Activated naive CD8-positive, alpha-beta T cell treated with anti-CD3 and anti-CD28 coated beads, Interleukin-2, amount 10 ng/mL, durations not matched to agents 7 days and 5 days (primary cell): ENCODE measurements at regions not wholly inside any gene's neighbourhood (a gene's known extent, or its start where the extent isn't known, plus 50 kb on each side); places are given as distances from the start of the nearest gene placed in this dataset.
A peak's percentile ranks its signal among the peaks of the same experiment; 100 is the strongest.
"Not testable (repeated sequence)": the region's sequence is repeated elsewhere in the genome, so short reads cannot be mapped to it uniquely, and the experiment has no call there.

Experiments used
- ATAC-seq: fragments of 150-1000 bp; cut with Tn5 transposase; one replicate; pipeline ENCODE4 v1.10.0; 2021; ENCODE audit warnings: low read depth, moderate library complexity
- POLR2A ChIA-PET: fragments of 350-600 bp; sonication (Branson Sonifier 250); formaldehyde crosslinking; loops from one replicate; lab custom pipeline; 2021; ENCODE audit warnings: antibody characterized with exemption; lab: Charles Lee
- DNase-seq: peaks from one replicate; pipeline ENCODE4 v3.0.0; 2021
- H3K27ac Mint-ChIP-seq: one replicate; pipeline ENCODE4 v1.8.0; 2022; ENCODE audit warnings: mild to moderate bottlenecking, mixed read lengths
- H3K27me3 Mint-ChIP-seq: one replicate; pipeline ENCODE4 v1.8.0; 2022; ENCODE audit warnings: mild to moderate bottlenecking, moderate library complexity, mixed read lengths
- H3K36me3 Mint-ChIP-seq: one replicate; pipeline ENCODE4 v1.8.0; 2021; ENCODE audit warnings: mild to moderate bottlenecking, mixed read lengths
- H3K4me1 Mint-ChIP-seq: one replicate; pipeline ENCODE4 v1.8.0; 2021; ENCODE audit warnings: mixed read lengths
- H3K4me3 Mint-ChIP-seq: one replicate; pipeline ENCODE4 v1.8.0; 2022; ENCODE audit warnings: mild to moderate bottlenecking, moderate library complexity, mixed read lengths
- H3K9me3 Mint-ChIP-seq: one replicate; pipeline ENCODE4 v1.8.0; 2021; ENCODE audit warnings: mixed read lengths

GRCh38 chr12:18857656-18858055 is 119.7 kb downstream of the CAPZA3 start:
- no peaks in the 10 kb centered on the region for H3K4me1 Mint-ChIP-seq
- no peak for DNase-seq
- no peaks in the 10 kb centered on the region for H3K36me3 Mint-ChIP-seq
- POLR2A ChIA-PET, result no interaction called here
- no peak overlapping the region for H3K27ac Mint-ChIP-seq
- H3K4me3 Mint-ChIP-seq, result no peak overlapping the region
- ATAC-seq, result no peak
- H3K9me3 Mint-ChIP-seq, result no peaks in the 10 kb centered on the region
- H3K27me3 Mint-ChIP-seq, result peaks cover 7% of the 10 kb centered on the region

- DNase-seq (no peak), ATAC-seq (no peak)
- Mint-ChIP-seq H3K27ac (no peak overlapping the region), H3K9me3 (no peaks in the 10 kb centered on the region), H3K27me3 (peaks cover 4% of the 10 kb centered on the region), H3K4me1 (no peaks in the 10 kb centered on the region), H3K4me3 (no peak overlapping the region), H3K36me3 (no peaks in the 10 kb centered on the region)
- POLR2A ChIA-PET, result no interaction called here
These were observed 121.5 kb downstream of the CAPZA3 start for GRCh38 chr12:18859400-18859799.

DNA sequence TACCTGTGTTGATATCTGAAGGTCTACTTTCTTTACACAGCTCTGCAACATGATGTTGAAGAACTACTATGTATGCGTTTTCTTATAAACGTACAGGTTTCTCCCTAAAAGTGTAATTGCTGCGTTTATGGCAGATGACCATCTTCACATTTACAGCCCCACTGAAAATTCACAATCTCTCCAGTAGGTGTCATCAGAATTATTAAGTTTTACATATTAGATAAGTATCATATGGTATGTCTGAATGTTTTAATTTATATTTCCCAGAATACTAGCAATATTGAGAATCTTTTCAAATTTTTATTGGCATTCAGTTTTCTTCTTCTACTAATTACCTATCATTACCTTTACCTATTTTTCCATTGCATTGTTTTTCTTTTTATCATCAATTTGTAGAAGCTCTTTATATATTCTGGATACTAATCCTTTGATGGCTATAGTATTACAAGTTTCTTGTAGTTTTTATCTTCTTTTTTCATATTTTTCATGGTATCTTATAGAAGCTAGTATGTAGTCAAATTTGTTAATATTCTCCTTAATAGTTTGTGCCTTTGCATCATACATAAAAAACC is 123.5 kb downstream of the CAPZA3 start:
- POLR2A ChIA-PET, result no interaction called here
- no peaks in the 10 kb centered on the region for H3K9me3 Mint-ChIP-seq
- H3K4me3 Mint-ChIP-seq, result no peak overlapping the region

DNA sequence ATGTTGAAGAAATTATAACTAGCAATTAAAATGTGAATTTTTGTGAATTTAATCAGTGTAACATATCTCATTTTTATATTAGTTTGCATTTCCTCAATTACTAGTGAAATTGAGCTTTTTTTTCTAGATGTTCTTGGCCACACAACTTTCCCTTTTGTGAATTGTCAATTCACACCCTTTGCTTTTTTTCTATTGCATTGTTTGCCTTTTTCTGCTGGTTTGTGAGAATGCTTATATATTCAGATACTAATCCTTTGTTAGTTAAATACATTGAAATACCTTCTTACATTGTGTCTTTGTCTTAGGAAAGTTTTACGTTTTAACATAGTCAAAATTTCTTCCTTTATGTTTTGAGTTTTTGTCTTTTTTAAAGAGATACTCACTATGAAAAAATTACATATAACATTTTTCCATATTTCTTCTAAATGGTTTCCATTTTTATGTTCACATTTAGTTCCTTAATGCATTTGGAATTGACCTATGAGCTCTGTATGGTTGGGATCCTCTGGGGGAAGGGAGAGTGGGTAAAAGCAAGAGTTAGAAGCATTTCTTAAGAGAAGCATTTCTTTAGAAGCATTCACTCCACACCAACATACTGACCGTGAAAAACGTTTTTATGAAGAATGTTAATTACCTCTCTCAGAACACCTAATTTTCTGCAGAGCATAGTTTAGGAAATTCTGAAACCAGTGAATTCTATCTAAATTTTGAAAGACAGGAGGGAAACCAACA is 126.0 kb downstream of the CAPZA3 start:
- Mint-ChIP-seq H3K4me1 (no peaks in the 10 kb centered on the region), H3K36me3 (no peaks in the 10 kb centered on the region), H3K27ac (no peak overlapping the region), H3K27me3 (peaks cover 4% of the 10 kb centered on the region), H3K4me3 (no peak overlapping the region), H3K9me3 (no peaks in the 10 kb centered on the region)
- DNase-seq (no peak), ATAC-seq (no peak)
- POLR2A ChIA-PET, result no interaction called here

More for the DNA sequence above, 123.5 kb downstream of the CAPZA3 start:
- Mint-ChIP-seq H3K36me3 (no peaks in the 10 kb centered on the region), H3K4me1 (no peaks in the 10 kb centered on the region), H3K27me3 (peaks cover 4% of the 10 kb centered on the region), H3K27ac (no peak overlapping the region)
- DNase-seq (no peak), ATAC-seq (no peak)

GRCh38 chr12:18864900-18865561 is 127.1 kb downstream of the CAPZA3 start:
- Mint-ChIP-seq H3K9me3 (no peaks in the 10 kb centered on the region), H3K27me3 (peaks cover 1% of the 10 kb centered on the region), H3K4me3 (no peak overlapping the region), H3K27ac (no peak overlapping the region), H3K36me3 (no peaks in the 10 kb centered on the region), H3K4me1 (no peaks in the 10 kb centered on the region)
- DNase-seq (no peak), ATAC-seq (no peak)
- POLR2A ChIA-PET, result no interaction called here

DNA sequence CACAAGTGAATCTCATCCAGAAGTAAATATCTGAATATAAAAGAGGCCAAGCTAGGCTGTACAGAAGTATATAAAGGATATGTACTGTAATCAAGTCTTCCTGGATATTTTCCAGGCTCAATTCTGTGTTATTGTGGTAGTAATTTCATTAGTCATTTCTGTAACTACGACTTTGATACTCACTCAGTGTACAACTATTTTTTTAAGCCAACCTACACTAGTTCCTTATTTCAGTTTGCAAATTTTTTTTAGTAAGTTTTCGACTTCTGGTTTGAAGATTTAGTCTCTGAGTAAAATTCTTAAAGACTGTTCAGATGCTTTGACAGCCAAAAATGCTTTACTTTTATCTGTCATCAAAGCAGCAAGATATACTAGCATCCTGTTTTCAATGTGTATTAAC is 130.8 kb downstream of the CAPZA3 start:
- Mint-ChIP-seq H3K9me3 (no peaks in the 10 kb centered on the region), H3K27me3 (no peaks in the 10 kb centered on the region), H3K27ac (no peak overlapping the region), H3K4me3 (no peak overlapping the region), H3K4me1 (peaks cover 3% of the 10 kb centered on the region), H3K36me3 (no peaks in the 10 kb centered on the region)
- ATAC-seq (no peak), DNase-seq (no peak)
- POLR2A ChIA-PET, result no interaction called here

- H3K4me3 Mint-ChIP-seq, result peak overlapping the region; percentile 31
- DNase-seq (no peak), ATAC-seq (no peak)
- no peaks in the 10 kb centered on the region for H3K9me3 Mint-ChIP-seq
- H3K4me1 Mint-ChIP-seq, result peaks cover 3% of the 10 kb centered on the region
- H3K27ac Mint-ChIP-seq, result peak overlapping the region; percentile 43
- POLR2A ChIA-PET, result no interaction called here
- H3K27me3 Mint-ChIP-seq, result no peaks in the 10 kb centered on the region
- H3K36me3 Mint-ChIP-seq, result no peaks in the 10 kb centered on the region
These were observed 134.9 kb downstream of the CAPZA3 start for GRCh38 chr12:18872770-18873169.

DNA sequence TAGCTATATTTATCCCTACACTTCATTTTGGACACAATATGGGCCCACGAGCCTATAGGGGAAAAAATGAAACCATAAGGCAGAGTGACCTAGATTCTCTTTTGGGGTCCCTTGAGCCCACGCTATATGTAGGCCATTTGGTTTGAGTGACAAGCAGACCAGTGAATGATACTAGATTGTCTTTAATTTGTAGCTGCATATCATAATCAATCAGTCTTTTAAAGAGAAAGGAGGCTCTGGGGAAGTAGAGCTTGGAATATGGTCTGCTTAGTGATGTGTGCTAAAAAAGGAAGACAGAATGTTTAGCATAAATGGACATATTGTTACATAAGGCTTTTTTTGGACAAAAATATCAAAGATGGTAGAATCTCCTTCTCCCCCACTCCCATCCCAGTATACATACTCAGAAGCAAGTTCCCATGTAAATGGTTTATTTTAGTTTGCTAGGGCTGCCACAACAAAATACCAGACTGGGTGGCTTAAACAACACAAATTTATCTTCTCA is 140.8 kb downstream of the CAPZA3 start:
- POLR2A ChIA-PET, result no interaction called here
- ATAC-seq (no peak), DNase-seq (no peak)
- H3K4me3 Mint-ChIP-seq, result no peak overlapping the region
- H3K27me3 Mint-ChIP-seq, result no peaks in the 10 kb centered on the region
- H3K36me3 Mint-ChIP-seq, result no peaks in the 10 kb centered on the region
- H3K9me3 Mint-ChIP-seq, result no peaks in the 10 kb centered on the region
- H3K27ac Mint-ChIP-seq, result no peak overlapping the region
- no peaks in the 10 kb centered on the region for H3K4me1 Mint-ChIP-seq

DNA sequence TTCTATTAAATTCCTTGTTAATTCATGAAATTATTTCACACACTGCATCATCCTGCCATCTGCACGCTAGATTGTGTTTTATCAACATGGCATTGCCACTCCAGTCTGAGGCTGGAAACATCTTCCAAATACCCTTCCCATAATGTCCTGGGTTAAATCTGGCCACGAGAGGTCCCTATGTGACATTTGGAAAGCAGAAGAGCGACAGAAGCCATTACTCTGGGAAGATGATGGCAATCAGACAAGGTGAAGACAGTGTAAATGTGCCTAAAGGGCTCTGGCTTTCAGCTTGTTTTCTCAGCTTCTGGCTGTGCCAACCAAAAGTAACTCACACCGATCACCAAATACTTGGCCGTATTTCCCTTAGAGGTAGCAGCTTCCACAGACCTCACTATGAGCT is 144.8 kb downstream of the CAPZA3 start:
- ATAC-seq (no peak), DNase-seq (no peak)
- H3K27ac Mint-ChIP-seq, result peak overlapping the region; percentile 25
- POLR2A ChIA-PET, result no interaction called here
- peaks cover 2% of the 10 kb centered on the region for H3K27me3 Mint-ChIP-seq
- H3K4me1 Mint-ChIP-seq, result no peaks in the 10 kb centered on the region
- H3K4me3 Mint-ChIP-seq, result no peak overlapping the region
- no peaks in the 10 kb centered on the region for H3K9me3 Mint-ChIP-seq
- no peaks in the 10 kb centered on the region for H3K36me3 Mint-ChIP-seq

DNA sequence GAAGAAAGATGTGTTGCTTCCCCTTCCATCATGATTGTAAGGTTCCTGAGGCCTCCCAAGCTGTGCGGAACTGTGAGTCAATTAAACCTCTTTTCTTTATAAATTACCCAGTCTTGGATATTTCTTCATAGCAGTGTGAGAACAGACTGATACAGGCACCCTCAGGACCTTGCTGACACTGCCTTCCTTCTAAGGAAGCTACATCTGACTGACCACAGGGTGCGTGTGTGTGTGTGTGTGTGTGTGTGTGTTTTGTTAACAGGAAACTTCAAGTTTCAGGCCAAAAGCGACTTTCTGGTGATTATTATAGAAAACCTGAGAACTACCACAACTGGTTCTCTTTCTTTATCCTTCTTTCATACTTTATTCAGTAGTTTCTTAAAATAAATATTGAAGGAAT is 149.0 kb downstream of the CAPZA3 start:
- no peak for ATAC-seq
- POLR2A ChIA-PET, result no interaction called here
- H3K4me1 Mint-ChIP-seq, result no peaks in the 10 kb centered on the region

GRCh38 chr12:18887368-18887767 is 149.4 kb downstream of the CAPZA3 start:
- Mint-ChIP-seq H3K36me3 (no peaks in the 10 kb centered on the region), H3K27me3 (peaks cover 6% of the 10 kb centered on the region), H3K9me3 (peaks cover 2% of the 10 kb centered on the region), H3K4me1 (no peaks in the 10 kb centered on the region), H3K4me3 (no peak overlapping the region), H3K27ac (no peak overlapping the region)
- no peak for DNase-seq
- ATAC-seq, result no peak
- POLR2A ChIA-PET, result no interaction called here

More for the DNA sequence above, 149.0 kb downstream of the CAPZA3 start:
- peaks cover 2% of the 10 kb centered on the region for H3K9me3 Mint-ChIP-seq
- no peak for DNase-seq
- no peak overlapping the region for H3K27ac Mint-ChIP-seq
- peaks cover 6% of the 10 kb centered on the region for H3K27me3 Mint-ChIP-seq
- H3K4me3 Mint-ChIP-seq, result no peak overlapping the region
- H3K36me3 Mint-ChIP-seq, result no peaks in the 10 kb centered on the region

DNA sequence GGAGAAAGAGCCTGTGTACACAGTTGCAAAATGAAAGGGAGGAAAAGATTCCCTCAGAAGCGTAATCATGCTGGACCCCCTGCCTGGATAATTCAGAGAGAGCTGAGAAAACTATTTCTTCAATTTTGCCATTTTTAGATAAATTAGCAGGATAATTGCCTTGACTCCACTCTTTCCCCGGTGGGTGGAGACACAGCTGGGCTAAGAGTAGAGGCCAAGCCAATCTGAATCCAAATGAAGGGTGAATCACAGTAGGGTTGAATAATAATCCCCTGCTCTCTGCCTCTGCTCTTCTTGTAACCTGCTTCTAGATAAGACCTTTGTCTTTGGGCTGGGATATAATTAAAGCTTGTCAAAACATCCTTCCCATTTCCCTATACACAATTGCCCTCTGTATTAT is 150.1 kb downstream of the CAPZA3 start:
- DNase-seq, result no peak
- POLR2A ChIA-PET, result no interaction called here
- H3K4me1 Mint-ChIP-seq, result no peaks in the 10 kb centered on the region
- ATAC-seq, result no peak
- H3K9me3 Mint-ChIP-seq, result peaks cover 2% of the 10 kb centered on the region
- H3K4me3 Mint-ChIP-seq, result no peak overlapping the region
- peaks cover 6% of the 10 kb centered on the region for H3K27me3 Mint-ChIP-seq
- no peak overlapping the region for H3K27ac Mint-ChIP-seq
- no peaks in the 10 kb centered on the region for H3K36me3 Mint-ChIP-seq

DNA sequence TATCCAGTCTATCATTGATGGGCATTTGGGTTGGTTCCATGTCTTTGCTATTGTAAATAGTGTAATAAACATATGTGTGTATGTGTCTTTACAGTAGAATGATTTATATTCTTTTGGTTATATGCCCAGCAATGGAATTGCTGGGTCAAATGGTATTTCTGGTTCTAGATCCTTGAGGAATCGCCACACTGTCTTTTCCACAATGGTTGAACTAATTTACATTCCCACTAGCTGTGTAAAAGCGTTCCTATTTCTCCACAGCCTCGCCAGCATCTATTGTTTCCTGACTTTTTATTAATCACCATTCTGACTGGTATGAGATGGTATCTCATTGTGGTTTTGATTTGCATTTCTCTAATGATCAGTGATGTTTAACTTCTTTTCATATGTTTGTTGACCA is 152.7 kb downstream of the CAPZA3 start:
- H3K36me3 Mint-ChIP-seq, H3K27me3 Mint-ChIP-seq, H3K27ac Mint-ChIP-seq, POLR2A ChIA-PET, H3K9me3 Mint-ChIP-seq, DNase-seq, H3K4me3 Mint-ChIP-seq, H3K4me1 Mint-ChIP-seq, ATAC-seq: not testable (repeated sequence)

- ATAC-seq (no peak), DNase-seq (no peak)
- POLR2A ChIA-PET, result no interaction called here
- Mint-ChIP-seq H3K4me1 (no peaks in the 10 kb centered on the region), H3K36me3 (no peaks in the 10 kb centered on the region), H3K9me3 (peaks cover 5% of the 10 kb centered on the region), H3K27ac (no peak overlapping the region), H3K4me3 (no peak overlapping the region), H3K27me3 (peaks cover 6% of the 10 kb centered on the region)
These were observed 157.6 kb downstream of the CAPZA3 start for GRCh38 chr12:18895540-18895939.
